NCI-H146 treated with DMSO at 0.1 percent for 48 hours (cell line): ENCODE measurements at regions not wholly inside any gene's neighbourhood (a gene's known extent, or its start where the extent isn't known, plus 50 kb on each side); places are given as distances from the start of the nearest gene placed in this dataset.
A peak's percentile ranks its signal among the peaks of the same experiment; 100 is the strongest.
"Not testable (repeated sequence)": the region's sequence is repeated elsewhere in the genome, so short reads cannot be mapped to it uniquely, and the experiment has no call there.

Experiments used
- DNase-seq: peaks from one replicate; lab custom pipeline; 2025; ENCODE audit not compliant: unreplicated experiment; lab: John Stamatoyannopoulos, UW

DNA sequence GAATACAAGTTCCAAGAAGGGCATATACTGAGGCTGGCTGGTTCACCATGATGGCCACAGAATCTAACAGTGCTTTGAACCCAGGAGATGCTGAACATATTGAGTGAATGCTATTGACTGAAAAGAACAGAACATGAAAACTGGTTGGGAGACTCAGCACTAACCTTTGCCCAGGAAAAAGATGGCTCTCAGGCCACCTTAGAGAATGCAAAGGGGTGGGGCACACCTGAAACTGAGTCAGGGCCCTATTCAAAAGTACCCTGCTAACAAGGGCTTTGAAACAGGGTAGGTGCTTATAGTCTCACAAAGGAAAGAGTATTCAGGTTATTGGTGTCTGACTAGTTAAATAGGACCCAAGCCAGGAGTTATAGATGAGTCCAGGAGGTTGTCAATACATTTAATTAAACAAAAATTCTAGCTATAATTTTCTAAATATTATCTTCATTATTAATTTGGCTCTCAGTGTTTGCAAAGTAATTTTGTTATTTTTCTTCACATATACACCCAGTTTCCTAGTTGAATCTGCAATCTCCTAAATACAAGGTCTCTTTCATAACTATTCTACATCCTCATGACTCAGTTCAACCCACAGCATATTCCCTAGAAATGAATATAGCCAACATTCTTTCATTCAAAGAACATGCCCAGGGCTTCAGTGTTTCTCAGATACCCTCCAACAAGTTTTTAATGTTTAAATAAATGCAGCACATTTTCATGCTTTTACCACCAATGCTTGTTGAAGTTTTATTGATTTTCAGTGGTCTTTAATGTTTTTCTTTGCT, 144.2 kb upstream of the RAPGEF2 start:
- DNase-seq: no peak

GRCh38 chr4:158962393-158962792, 140.5 kb upstream of the RAPGEF2 start:
- peak; percentile 38 for DNase-seq

DNA sequence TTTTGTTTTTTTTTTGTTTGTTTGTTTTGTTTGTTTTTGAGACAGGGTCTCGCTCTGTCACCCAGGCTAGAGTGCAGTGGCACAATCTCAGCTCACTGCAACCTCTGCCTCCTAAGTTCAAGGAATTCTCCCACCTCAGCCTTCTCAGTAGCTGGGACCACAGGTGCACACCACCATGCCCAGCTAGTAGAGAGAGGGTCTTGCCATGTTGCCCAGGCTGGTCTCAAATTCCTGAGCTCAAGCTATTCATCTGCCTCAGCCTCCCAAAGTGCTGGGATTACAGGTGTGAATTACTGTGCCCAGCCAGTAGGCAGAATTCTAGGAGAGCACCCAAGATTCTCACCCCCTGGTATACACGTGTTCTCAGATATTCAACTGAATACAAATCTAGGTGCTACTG, 139.6 kb upstream of the RAPGEF2 start:
- not testable (repeated sequence) for DNase-seq

- no peak for DNase-seq
Observed at GRCh38 chr4:158964114-158964727, 138.7 kb upstream of the RAPGEF2 start.

DNA sequence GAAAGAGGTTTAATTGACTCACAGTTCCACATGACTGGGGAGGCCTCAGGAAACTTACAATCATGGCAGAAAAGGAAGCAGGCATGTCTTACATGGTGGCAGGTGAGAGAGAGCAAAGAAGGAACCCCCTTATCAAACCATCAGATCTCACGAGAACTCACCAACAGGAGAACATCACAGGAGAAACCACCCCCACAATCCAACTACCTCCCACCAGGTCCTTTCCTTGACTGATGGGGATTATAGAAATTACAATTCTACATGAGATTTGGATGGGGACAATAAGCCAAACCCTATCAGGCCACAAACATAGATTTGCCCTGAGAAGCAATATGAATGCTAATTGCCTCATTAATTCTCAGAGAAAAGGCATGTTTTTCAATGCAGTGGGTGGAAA, 138.2 kb upstream of the RAPGEF2 start:
- DNase-seq: no peak

GRCh38 chr4:158965226-158965625, 137.7 kb upstream of the RAPGEF2 start:
- DNase-seq: no peak

DNA sequence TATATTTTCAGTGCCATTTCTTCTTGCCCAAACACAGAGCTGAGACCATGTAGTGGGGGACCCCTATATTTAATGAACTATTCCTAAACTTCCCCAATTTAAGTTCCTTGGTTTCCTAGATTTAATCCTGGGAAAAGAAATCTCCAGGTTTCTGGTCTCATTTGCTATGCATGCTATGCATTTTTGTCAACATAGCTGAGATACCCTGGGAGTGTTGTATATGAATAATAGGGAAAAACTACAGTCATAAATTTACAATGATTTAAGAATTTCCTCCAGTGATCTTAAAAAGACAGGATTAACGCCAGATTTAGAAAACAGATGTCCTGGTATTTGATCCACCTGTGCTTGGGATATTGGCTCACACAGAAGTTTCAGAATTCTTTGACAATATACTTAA, 136.8 kb upstream of the RAPGEF2 start:
- DNase-seq: no peak

- DNase-seq: no peak
Observed at GRCh38 chr4:158968961-158969360, 133.9 kb upstream of the RAPGEF2 start.

DNA sequence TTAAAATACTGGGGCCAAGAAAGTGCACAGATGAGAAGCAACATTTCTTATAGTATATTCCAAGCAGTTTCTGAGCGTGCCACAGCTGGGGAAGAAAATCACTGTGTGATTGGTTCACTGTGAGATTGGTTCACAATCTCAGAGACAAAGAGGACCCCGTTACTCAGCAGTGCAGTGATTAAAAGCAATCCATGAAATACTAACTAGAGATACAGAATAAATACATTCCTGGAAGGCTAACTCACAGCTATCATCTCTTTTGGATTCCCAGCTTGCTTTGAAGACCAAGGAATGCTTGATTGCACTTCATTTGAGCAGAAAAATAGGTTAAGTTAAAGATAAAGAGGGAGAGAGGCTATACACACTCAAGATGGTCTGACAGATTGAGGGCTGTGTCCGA, 132.1 kb upstream of the RAPGEF2 start:
- no peak for DNase-seq

DNA sequence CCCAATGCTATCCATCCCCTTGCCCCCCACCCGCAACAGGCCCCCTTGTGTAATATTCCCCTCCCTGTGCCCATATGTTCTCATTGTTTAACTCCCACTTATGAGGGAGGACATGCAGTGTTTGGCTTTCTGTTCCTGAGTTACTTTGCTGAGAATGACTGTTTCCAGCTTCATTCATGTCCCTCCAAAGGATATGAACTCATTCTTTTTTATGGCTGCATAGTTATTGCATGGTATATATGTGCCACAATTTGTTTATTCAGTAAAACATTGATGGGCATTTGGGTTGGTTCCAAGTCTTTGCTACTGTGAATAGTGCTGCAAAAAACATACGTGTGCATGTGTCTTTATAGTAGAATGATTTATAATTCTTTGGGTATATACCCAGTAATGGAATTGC, 128.4 kb upstream of the RAPGEF2 start:
- DNase-seq: not testable (repeated sequence)

DNA sequence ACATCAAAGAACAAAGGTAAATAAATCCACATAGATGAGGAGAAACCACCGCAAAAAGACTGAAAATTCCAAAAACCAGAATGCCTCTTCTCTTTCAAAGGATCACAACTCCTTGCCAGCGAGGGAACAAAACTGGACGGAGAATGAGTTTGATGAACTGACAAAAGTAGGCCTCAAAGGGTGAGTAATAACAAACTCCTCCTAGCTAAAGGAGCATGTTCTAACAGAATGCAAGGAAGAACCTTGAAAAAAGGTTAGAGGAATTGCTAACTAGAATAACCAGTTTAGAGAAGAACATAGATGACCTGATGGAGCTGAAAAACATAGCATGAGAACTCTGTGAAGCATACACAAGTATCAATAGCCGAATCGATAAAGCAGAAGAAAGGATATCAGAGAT, 122.2 kb upstream of the RAPGEF2 start:
- DNase-seq: not testable (repeated sequence)

DNA sequence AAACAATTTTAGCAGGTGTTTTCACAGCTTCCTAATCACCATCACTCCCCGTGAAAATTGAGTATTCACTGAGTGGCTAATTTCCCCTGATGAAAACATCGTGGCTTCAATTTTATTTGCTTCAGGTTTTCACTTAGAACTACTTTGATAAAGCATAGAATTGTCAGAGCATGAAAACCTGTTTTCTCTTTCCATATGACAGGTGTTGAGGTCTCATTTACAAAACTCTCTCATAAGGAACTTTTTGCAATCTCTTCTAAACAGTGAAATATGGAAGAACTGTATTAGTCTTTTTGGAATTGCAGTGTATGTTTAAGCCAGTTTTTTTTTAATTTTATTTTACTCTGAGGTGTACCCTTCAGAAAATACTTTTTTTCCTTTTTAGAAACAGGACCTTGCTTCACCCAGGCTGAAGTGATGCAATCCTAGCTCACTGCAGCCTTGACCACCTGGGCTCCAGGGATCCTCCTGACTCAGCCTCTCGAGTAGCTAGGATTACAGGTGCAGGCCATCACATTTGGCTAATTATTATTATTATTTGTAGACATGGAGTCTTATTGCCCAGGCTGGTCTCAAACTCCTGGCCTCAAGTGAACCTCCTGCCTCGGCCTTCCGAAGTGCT, 111.2 kb upstream of the RAPGEF2 start:
- no peak for DNase-seq

GRCh38 chr4:158993891-158994290, 109.0 kb upstream of the RAPGEF2 start:
- no peak for DNase-seq

GRCh38 chr4:158995040-158995439, 107.8 kb upstream of the RAPGEF2 start:
- DNase-seq: no peak

- DNase-seq: no peak
Observed at GRCh38 chr4:158995965-158996364, 106.9 kb upstream of the RAPGEF2 start.

DNA sequence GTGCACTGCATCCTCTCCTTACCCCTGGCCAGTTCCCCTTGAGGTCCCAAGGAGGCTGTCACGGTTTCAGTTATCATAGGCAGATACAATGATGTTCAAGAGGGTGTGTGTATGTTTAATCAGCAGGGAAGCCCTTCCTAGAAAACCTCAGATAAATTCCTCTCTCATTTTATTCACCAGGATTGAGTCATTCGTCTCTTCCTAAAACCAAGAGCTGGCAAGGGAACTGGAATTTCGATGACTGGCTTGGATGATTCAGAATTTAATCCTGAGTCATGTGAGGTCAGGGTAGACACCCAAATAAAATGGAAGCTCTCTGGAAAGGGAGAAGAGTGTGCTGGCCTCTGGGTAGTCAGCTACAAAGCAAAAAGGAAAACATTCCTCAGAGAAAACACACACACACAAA, 106.2 kb upstream of the RAPGEF2 start:
- no peak for DNase-seq

DNA sequence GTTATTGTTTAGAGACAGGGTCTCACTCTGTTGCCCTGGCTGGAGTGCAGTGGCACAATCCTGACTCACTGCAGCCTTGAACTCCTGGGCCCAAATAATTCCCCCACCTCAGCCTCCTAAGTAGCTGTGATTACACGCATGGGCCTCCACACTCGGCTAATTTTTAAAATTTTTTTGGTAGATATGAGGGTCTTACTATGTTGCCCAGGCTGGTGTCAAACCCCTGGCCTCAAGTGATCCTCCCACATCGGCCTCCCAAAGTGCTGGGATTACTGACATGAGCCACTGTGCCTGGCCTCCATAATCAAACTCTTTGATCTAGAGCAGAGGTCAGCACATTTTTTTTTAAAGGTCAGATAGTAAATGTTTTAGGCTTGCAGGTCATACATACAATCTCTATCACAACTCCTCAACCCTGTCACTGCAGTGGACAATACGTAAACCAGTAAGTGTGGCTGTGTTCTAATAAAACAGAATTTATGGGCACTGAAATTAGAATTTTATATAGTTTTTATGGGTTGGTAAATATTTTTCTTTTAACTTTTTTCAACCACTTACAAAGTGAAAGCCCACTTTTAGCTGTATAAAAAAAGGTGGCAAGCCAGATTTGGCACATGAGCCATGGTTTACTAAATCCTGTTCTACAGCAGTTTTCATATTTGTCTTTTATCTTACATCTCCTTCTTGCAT, 105.1 kb upstream of the RAPGEF2 start:
- DNase-seq: no peak

DNA sequence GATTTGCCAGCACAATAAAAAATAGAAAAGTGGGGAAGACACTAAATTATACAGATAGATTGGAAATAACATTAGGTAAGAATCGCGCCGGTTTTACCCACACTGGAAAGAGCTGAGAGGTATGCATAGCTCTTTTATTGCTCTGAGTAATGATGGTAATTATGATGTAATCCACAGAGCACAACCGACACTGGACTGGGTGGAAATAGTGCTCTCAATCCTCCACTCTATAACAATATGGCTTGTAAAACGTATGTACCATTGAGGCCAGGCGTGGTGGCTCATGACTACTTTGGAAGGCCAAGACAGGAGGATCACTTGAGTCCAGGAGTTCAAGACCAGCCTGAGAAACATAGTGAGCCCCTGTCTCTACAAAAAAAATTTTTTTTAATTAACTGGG, 104.3 kb upstream of the RAPGEF2 start:
- no peak for DNase-seq

GRCh38 chr4:158999166-158999682, 103.7 kb upstream of the RAPGEF2 start:
- no peak for DNase-seq

- DNase-seq: no peak
Observed at GRCh38 chr4:158999849-159000248, 103.0 kb upstream of the RAPGEF2 start.

GRCh38 chr4:159002950-159003349, 99.9 kb upstream of the RAPGEF2 start:
- no peak for DNase-seq
